Fibroblast of mammary gland (primary cell): ENCODE measurements at regions not wholly inside any gene's neighbourhood (a gene's known extent, or its start where the extent isn't known, plus 50 kb on each side); places are given as distances from the start of the nearest gene placed in this dataset.

Experiments
- DNase-seq: peaks from one replicate; pipeline ENCODE4 v3.0.0-alpha.2; 2010; ENCODE audit warnings: low read depth
- H3K4me3 ChIP-seq: 2 replicates; pipeline ENCODE4 v1.5.1; 2011; ENCODE audit warnings: low read depth, mild to moderate bottlenecking, low read length, moderate library complexity; ENCODE audit not compliant: control insufficient read depth
- CTCF ChIP-seq: conservative IDR thresholded peaks from 2 replicates; pipeline ENCODE4 v1.5.1; 2011; ENCODE audit warnings: low read depth, low read length, inconsistent platforms; ENCODE audit not compliant: control insufficient read depth, insufficient read depth

- DNase-seq = no peak
- H3K4me3 ChIP-seq = no peak overlapping the region
- TF ChIP-seq CTCF = no peak
These were observed 66.6 kb upstream of the RDX start for GRCh38 chr11:110362971-110363509.

GRCh38 chr11:110366291-110366690 lies 63.5 kb upstream of the FDX1 start:
- no peak for TF ChIP-seq CTCF
- DNase-seq = no peak

GRCh38 chr11:110367571-110367970 lies 62.2 kb upstream of the FDX1 start:
- no peak overlapping the region for H3K4me3 ChIP-seq
- TF ChIP-seq CTCF = no peak
- peak; percentile 11 for DNase-seq

More at GRCh38 chr11:110366291-110366690, 63.5 kb upstream of the FDX1 start:
- H3K4me3 ChIP-seq = no peak overlapping the region

GRCh38 chr11:110371084-110371483 lies 58.7 kb upstream of the FDX1 start:
- H3K4me3 ChIP-seq = no peak overlapping the region
- TF ChIP-seq CTCF = no peak
- no peak for DNase-seq

GRCh38 chr11:110373051-110373702 lies 56.6 kb upstream of the FDX1 start:
- no peak overlapping the region for H3K4me3 ChIP-seq
- peak; percentile 80 for DNase-seq

GRCh38 chr11:110374921-110375320 lies 54.8 kb upstream of the FDX1 start:
- no peak for TF ChIP-seq CTCF
- peak; percentile 25 for DNase-seq
- H3K4me3 ChIP-seq = no peak overlapping the region

More at GRCh38 chr11:110373051-110373702, 56.6 kb upstream of the FDX1 start:
- no peak for TF ChIP-seq CTCF
